ENCODE measurements at regions not wholly inside any gene's neighbourhood (a gene's known extent, or its start where the extent isn't known, plus 50 kb on each side); places are given as distances from the start of the nearest gene placed in this dataset.

DNA sequence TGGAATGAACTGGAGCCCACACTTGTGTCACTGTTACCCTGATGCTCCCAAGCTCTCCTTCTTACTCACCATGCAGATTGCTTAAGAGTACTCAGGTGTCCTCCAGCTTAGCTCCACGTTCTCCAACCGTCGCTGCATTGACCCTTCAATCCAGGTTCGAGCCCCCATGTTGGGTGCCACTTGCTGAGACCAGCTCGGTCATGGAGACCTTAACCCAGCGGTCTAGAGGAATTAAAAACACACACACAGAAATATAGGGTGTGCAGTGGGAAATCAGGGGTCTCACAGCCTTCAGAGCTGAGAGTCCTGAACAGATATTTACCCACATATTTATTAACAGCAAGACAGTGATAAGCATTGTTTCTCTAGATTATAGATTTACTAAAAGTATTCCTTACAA, 229.1 kb upstream of the APCDD1 start:
- no peaks in the 10 kb centered on the region for H3F3A ChIP-seq (ENCODE audit: insufficient read depth, low read length, poor library complexity, severe bottlenecking)
- H3K9me3 ChIP-seq (ENCODE audit: low read length) = no peaks in the 10 kb centered on the region

GRCh38 chr18:10226971-10227370, 227.5 kb upstream of the APCDD1 start:
- Histone ChIP-seq H3K4me2 (ENCODE audit: low read length) (no peak overlapping the region), H4K20me1 (ENCODE audit: insufficient read depth) (no peaks in the 10 kb centered on the region), H3K9ac (ENCODE audit: low read length) (no peak overlapping the region), H3K4me3 (ENCODE audit: low read length) (no peak overlapping the region), H3K9me3 (ENCODE audit: low read length) (no peaks in the 10 kb centered on the region), H3K27ac (ENCODE audit: low read length) (no peak overlapping the region), H3K27me3 (ENCODE audit: insufficient read depth, low read depth, low read length) (no peaks in the 10 kb centered on the region), H3K36me3 (ENCODE audit: insufficient read depth, low read length) (no peaks in the 10 kb centered on the region), H3K9me2 (ENCODE audit: insufficient read depth, low read length) (no peaks in the 10 kb centered on the region), H2AFZ (ENCODE audit: low read depth, low read length) (no peak overlapping the region), H3K79me2 (replicated peaks; ENCODE audit: insufficient read depth, low read length) (no peaks in the 10 kb centered on the region), H3F3A (ENCODE audit: insufficient read depth, low read length, poor library complexity, severe bottlenecking) (no peaks in the 10 kb centered on the region)
- TF ChIP-seq EZH2 (IDR thresholded peaks at IDR 0.05; ENCODE audit: borderline replicate concordance, insufficient read depth, low read length, poor library complexity, severe bottlenecking) = no peak
- no peak for TF ChIP-seq POLR2AphosphoS5 (IDR thresholded peaks at IDR 0.05)
- TF ChIP-seq REST (IDR thresholded peaks at IDR 0.05; ENCODE audit: borderline replicate concordance) = no peak
- TF ChIP-seq SMC3 (conservative IDR thresholded peaks at IDR 0.05; ENCODE audit: poor library complexity) = no peak
- TF ChIP-seq RAD21 (conservative IDR thresholded peaks at IDR 0.05) = no peak
- no peak for TF ChIP-seq MXI1 (conservative IDR thresholded peaks at IDR 0.05; ENCODE audit: poor library complexity, severe bottlenecking)

More for the DNA sequence above, 229.1 kb upstream of the APCDD1 start:
- Histone ChIP-seq H3K4me2 (ENCODE audit: low read length) (no peak overlapping the region), H3K27me3 (ENCODE audit: insufficient read depth, low read depth, low read length) (no peaks in the 10 kb centered on the region), H3K27ac (ENCODE audit: low read length) (no peak overlapping the region), H3K9ac (ENCODE audit: low read length) (no peak overlapping the region), H3K9me2 (ENCODE audit: insufficient read depth, low read length) (no peaks in the 10 kb centered on the region), H4K20me1 (ENCODE audit: insufficient read depth) (no peaks in the 10 kb centered on the region), H2AFZ (ENCODE audit: low read depth, low read length) (no peak overlapping the region), H3K4me3 (ENCODE audit: low read length) (no peak overlapping the region), H3K36me3 (ENCODE audit: insufficient read depth, low read length) (no peaks in the 10 kb centered on the region), H3K79me2 (replicated peaks; ENCODE audit: insufficient read depth, low read length) (no peaks in the 10 kb centered on the region)
- no peak for TF ChIP-seq SMC3 (conservative IDR thresholded peaks at IDR 0.05; ENCODE audit: poor library complexity)
- no peak for TF ChIP-seq CTCF (IDR thresholded peaks at IDR 0.05; ENCODE audit: poor library complexity, severe bottlenecking)
- TF ChIP-seq TAF1 (IDR thresholded peaks at IDR 0.05; ENCODE audit: low read depth) = no peak
- TF ChIP-seq RAD21 (conservative IDR thresholded peaks at IDR 0.05) = no peak
- no peak for TF ChIP-seq POLR2AphosphoS5 (IDR thresholded peaks at IDR 0.05)
- no peak for TF ChIP-seq REST (IDR thresholded peaks at IDR 0.05; ENCODE audit: borderline replicate concordance)
- TF ChIP-seq EZH2 (IDR thresholded peaks at IDR 0.05; ENCODE audit: borderline replicate concordance, insufficient read depth, low read length, poor library complexity, severe bottlenecking) = no peak
- TF ChIP-seq MXI1 (conservative IDR thresholded peaks at IDR 0.05; ENCODE audit: poor library complexity, severe bottlenecking) = no peak
